SW 1271 (cell line): ENCODE measurements at regions not wholly inside any gene's neighbourhood (a gene's known extent, or its start where the extent isn't known, plus 50 kb on each side); places are given as distances from the start of the nearest gene placed in this dataset.
"Not testable (repeated sequence)": the region's sequence is repeated elsewhere in the genome, so short reads cannot be mapped to it uniquely, and the experiment has no call there.

Experiments used
- DNase-seq, 2 experiments: peaks; one replicate each; lab custom pipeline; 2025; lab: John Stamatoyannopoulos, UW

DNA sequence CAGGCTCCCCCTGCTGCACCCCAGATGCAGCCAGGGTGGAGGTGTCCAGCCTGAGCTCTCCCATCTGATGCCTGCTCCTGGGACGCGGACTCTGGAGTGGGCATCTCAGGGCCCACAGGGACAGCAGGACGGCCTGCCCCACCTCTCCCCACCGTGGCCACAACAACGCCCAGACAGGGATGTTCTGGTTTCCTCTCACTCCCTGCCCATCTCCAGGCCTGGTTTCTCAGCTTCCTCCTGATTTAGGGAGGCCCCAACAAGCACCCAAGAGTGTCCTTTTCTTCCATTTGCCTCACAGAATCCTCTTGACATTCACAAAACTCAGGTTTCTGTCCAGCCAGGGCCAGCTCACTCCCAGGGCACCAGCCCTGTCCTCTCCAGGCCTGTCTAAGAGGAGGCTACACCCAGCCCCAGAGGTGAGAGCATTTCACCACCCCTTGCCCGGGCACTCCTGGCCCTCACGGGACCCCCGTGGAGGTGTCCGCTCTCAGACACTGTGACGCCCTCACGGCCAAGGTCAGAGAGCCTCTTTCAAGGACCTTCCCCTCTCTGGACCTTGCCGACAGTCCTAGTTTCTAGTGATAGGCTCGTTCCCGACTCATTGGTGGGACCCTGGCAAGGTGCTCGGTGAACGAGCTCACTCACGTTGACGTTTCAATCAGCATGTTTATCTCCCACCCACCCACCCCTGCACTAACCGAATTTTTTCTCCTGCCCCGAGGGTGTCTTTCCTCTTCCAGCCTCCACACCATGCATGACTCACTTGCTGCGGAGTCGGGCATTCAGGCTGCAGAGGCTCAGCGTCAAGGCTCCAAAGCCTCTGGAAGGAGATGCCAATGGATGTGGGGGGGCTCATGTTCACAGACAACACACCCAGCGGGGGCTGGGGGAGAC, 62.0 kb upstream of the UNC5A start:
- DNase-seq, result no peak

DNA sequence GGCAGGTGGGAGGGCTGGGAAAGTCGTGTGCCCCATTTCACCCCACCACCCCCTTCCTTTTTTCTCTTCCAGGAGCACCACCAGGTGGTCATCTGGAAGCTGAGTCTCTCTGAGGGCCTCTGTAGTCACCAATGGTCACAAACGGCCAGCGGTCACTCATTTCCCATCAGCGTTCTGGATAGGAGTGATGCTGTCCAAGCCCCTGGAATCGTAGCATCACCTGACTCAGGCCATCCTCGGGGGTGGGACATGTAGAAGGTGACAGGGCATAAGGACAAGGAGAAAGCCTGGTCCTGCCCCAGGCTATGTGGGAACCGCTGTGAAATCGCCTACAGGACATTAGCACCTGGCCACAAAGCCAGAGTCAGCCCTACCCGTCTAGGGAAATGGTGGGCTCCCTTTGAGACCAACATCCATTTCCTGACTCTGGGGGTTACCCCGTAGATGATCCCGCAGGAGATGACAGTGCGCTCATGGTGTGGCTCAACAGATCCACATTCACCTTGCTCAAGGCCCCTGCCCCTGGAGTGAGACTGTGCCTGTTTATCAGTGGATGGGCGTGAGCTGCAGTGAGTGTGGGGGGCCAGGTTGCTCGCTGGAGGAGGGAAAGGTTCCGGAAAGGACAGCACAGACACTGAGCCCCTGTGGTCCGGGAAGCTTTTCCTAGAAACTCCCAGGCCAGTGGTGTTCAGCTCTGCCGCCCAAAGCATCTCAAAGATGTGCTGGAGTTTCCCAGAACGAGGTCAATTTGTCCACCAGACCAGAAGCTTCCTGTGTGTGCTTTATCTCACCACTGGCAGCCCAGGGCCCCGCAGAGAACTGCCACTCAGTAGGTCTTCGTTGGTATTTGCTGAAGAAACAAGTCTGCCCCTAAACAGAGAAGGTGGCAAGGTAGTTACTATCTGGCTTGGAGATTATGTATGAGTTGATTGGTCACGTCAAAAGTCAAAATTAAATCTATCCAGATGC, 61.1 kb upstream of the UNC5A start:
- DNase-seq, result no peak

DNA sequence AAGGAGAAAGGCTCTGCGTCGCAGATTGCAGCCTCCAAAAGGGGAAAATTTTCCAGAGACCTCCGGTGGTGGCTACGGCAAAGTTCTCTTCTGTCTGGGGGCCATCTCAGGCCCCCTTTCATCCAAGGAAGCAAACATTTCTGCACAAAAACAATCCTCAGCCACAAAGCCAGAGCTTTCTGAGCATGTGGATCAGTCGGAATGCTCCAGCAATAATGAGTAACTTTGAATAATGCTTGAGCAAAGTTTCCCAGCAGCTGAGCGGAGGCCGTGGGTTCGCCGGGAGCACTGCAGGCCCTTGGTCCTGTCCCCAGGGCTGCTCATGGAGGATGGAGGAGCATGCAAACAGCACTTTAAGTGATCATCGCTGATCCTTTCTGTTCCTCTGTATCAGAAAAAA, 60.2 kb upstream of the UNC5A start:
- DNase-seq, result no peak

DNA sequence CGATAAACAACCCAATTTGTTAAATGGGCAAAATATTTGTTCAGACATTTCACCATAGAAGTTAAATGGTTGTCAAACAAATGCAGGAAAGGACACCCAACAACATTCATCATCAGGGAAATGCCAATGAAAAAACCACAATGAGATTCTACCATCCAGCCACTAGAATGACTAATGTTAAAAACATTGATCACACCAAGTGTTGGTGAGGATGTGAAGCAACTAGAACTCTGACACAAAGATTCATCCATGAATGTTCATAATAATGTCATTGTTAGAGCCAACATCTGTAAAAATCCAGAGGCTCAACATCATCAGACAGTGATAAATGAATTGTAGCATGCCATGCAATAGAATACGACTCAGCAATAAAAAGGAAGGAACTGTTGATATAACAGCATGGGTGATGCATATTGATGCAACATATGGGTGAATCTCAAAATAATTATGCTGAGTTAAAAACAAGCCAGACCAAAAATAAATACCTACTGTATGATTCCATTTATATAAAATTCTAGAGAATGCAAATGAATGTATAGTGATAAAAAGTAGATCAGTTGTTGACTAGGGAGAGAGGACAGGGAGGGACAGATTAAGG, 55.9 kb upstream of the UNC5A start:
- peak in 1 of 2 experiments; percentile 38 for DNase-seq

DNA sequence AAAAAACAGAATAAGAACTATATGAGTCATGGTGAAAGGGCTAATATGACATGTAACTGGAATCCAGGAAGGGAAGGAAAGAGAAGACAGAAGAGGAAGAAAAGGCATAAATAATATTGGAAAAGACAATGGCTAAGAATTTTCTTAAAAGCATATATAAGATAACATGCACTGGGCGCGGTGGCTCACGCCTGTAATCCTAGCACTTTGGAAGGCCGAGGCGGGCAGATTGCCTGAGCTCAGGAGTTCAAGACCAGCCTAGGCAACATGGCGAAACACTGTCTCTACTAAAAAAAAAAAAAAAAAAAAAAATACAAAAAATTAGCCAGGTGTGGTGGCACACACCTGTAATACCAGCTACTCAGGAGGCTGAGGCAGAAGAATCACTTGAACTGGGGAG, 54.8 kb upstream of the UNC5A start:
- not testable (repeated sequence) for DNase-seq

DNA sequence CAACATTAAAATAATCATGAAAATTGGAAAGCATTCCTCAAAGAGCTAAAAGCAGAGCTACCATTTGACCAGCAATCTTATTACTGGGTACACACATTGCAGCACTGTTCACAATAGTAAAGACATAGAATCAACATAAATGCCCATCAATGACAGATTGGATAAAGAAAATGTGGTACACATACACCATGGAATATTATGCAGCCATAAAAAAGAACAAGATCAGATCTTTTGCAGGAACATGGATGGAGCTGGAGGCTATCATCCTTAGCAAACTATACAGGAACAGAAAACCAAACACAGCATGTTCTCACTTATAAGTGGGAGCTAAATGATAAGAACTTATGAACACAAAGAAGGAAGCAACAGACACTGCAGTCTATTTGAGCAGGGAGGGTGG, 52.8 kb upstream of the UNC5A start:
- DNase-seq, result not testable (repeated sequence)
